Natural killer cell (primary cell): ENCODE measurements at regions not wholly inside any gene's neighbourhood (a gene's known extent, or its start where the extent isn't known, plus 50 kb on each side); places are given as distances from the start of the nearest gene placed in this dataset.

ENCODE experiments used
- ATAC-seq, 3 donors: fragments of 150-1000 bp in 2 of 3; fragments of 200-7000 bp in 1 of 3; cut with Tn5 transposase; 1 replicate in 1 of 3; 2 replicates in 2 of 3; pipeline ENCODE4 v1.10.0; 2021; ENCODE audit warnings: mild to moderate bottlenecking in 2 of 3, moderate library complexity in 2 of 3
- DNase-seq, 2 donors: peaks; one replicate each; pipeline versions ENCODE4 v3.0.0 to v3.0.0-alpha.2; 2013 to 2021; ENCODE audit warnings: mixed read lengths in 1 of 2
- H3K27ac ChIP-seq: one replicate; pipeline ENCODE4 v1.5.1; 2013; ENCODE audit warnings: mild to moderate bottlenecking, low read length
- H3K27me3 ChIP-seq: one replicate; pipeline ENCODE4 v1.6.1; 2013; ENCODE audit warnings: low read length; ENCODE audit not compliant: control insufficient read depth, insufficient read depth
- H3K36me3 ChIP-seq: one replicate; pipeline ENCODE4 v1.6.1; 2013; ENCODE audit warnings: low read length; ENCODE audit not compliant: control insufficient read depth, insufficient read depth
- H3K4me1 ChIP-seq: one replicate; pipeline ENCODE4 v1.6.1; 2013; ENCODE audit warnings: low read length; ENCODE audit not compliant: control insufficient read depth, insufficient read depth
- H3K4me3 ChIP-seq: one replicate; pipeline ENCODE4 v1.5.1; 2013; ENCODE audit warnings: low read length
- H3K9me3 ChIP-seq: one replicate; pipeline ENCODE4 v1.6.1; 2013; ENCODE audit warnings: low read length; ENCODE audit not compliant: control insufficient read depth, insufficient read depth
- H3K27ac Mint-ChIP-seq, 2 donors: one replicate each; pipeline ENCODE4 v1.8.0; 2022; ENCODE audit warnings: mild to moderate bottlenecking in 2 of 2, mixed read lengths in 2 of 2, moderate library complexity in 1 of 2
- H3K27me3 Mint-ChIP-seq, 2 donors: one replicate each; pipeline ENCODE4 v1.8.0; 2022; ENCODE audit warnings: low read depth in 2 of 2, mixed read lengths in 2 of 2
- H3K36me3 Mint-ChIP-seq: one replicate; pipeline ENCODE4 v1.8.0; 2022; ENCODE audit warnings: mixed read lengths
- H3K4me1 Mint-ChIP-seq, 2 donors: one replicate each; pipeline ENCODE4 v1.8.0; 2022; ENCODE audit warnings: mixed read lengths in 2 of 2
- H3K4me3 Mint-ChIP-seq: one replicate; pipeline ENCODE4 v1.8.0; 2022; ENCODE audit warnings: mild to moderate bottlenecking, moderate library complexity, mixed read lengths
- H3K9me3 Mint-ChIP-seq, 2 donors: one replicate each; pipeline ENCODE4 v1.8.0; 2022; ENCODE audit warnings: mixed read lengths in 2 of 2
- CTCF ChIP-seq: fragments of 200-600 bp; IDR thresholded peaks from one replicate; pipeline ENCODE4 v1.8.0; 2022; ENCODE audit warnings: antibody characterized with exemption
- WGBS: methylation state at CpG from one replicate; pipeline ENCODE4 v1.1.7; 2013; ENCODE audit warnings: missing lambda C conversion rate; ENCODE audit not compliant: insufficient coverage; 5-methylcytosine and 5-hydroxymethylcytosine counted together
- intact Hi-C: fragments of 100-400 bp; cut with micrococcal nuclease; formaldehyde crosslinking; loops from one replicate; pipeline ENCODE4 v1.14.2; 2022

GRCh38 chr5:143664623-143665022, 147.3 kb upstream of the HMHB1 start:
- intact Hi-C loops: no loop called here
- H3K4me3 Mint-ChIP-seq: no peak overlapping the region

GRCh38 chr5:143663872-143664271, 148.1 kb upstream of the HMHB1 start:
- H3K27ac ChIP-seq: no peak overlapping the region
- no peaks in the 10 kb centered on the region for H3K36me3 ChIP-seq
- intact Hi-C loops: no loop called here
- H3K4me1 ChIP-seq: no peaks in the 10 kb centered on the region
- H3K4me1 Mint-ChIP-seq: peaks cover 0 to 7% of the 10 kb centered on the region in 2 donors
- no peaks in the 10 kb centered on the region for H3K27me3 ChIP-seq
- no peaks in the 10 kb centered on the region for H3K9me3 ChIP-seq
- WGBS: 95% methylated on average over 2 of the region's 2 CpGs
- H3K27me3 Mint-ChIP-seq: no peaks in the 10 kb centered on the region
- ATAC-seq (no peak), DNase-seq (no peak)
- H3K9me3 Mint-ChIP-seq: no peaks in the 10 kb centered on the region
- H3K4me3 Mint-ChIP-seq: no peak overlapping the region
- no peak for TF ChIP-seq CTCF
- no peak overlapping the region for H3K4me3 ChIP-seq
- no peaks in the 10 kb centered on the region for H3K36me3 Mint-ChIP-seq
- no peak overlapping the region for H3K27ac Mint-ChIP-seq

More at GRCh38 chr5:143664623-143665022, 147.3 kb upstream of the HMHB1 start:
- no peak for TF ChIP-seq CTCF
- no peak overlapping the region for H3K27ac Mint-ChIP-seq
- DNase-seq: no peak
- Histone ChIP-seq H3K27me3 (no peaks in the 10 kb centered on the region), H3K9me3 (no peaks in the 10 kb centered on the region), H3K36me3 (no peaks in the 10 kb centered on the region), H3K27ac (no peak overlapping the region), H3K4me1 (no peaks in the 10 kb centered on the region), H3K4me3 (no peak overlapping the region)
- 82% methylated on average over 2 of the region's 2 CpGs for WGBS
- no peaks in the 10 kb centered on the region for H3K27me3 Mint-ChIP-seq
- H3K4me1 Mint-ChIP-seq: peaks cover 0 to 2% of the 10 kb centered on the region in 2 donors
- H3K36me3 Mint-ChIP-seq: no peaks in the 10 kb centered on the region
- no peaks in the 10 kb centered on the region for H3K9me3 Mint-ChIP-seq
- no peak for ATAC-seq

GRCh38 chr5:143662020-143662419, 149.9 kb upstream of the HMHB1 start:
- no peak for ATAC-seq
- Mint-ChIP-seq H3K27ac (no peak overlapping the region), H3K4me3 (no peak overlapping the region), H3K36me3 (no peaks in the 10 kb centered on the region), H3K9me3 (no peaks in the 10 kb centered on the region), H3K27me3 (no peaks in the 10 kb centered on the region), H3K4me1 (peaks cover 0 to 7% of the 10 kb centered on the region in 2 donors)
- Histone ChIP-seq H3K4me3 (no peak overlapping the region), H3K36me3 (no peaks in the 10 kb centered on the region), H3K27me3 (no peaks in the 10 kb centered on the region), H3K27ac (no peak overlapping the region), H3K4me1 (no peaks in the 10 kb centered on the region), H3K9me3 (no peaks in the 10 kb centered on the region)
- intact Hi-C loops: no loop called here
- DNase-seq: no peak
- WGBS: no CpG with 5 or more reads among the region's 1 CpG
- TF ChIP-seq CTCF: no peak

- Mint-ChIP-seq H3K4me1 (peaks cover 0 to 7% of the 10 kb centered on the region in 2 donors), H3K36me3 (no peaks in the 10 kb centered on the region), H3K4me3 (no peak overlapping the region), H3K27ac (no peak overlapping the region), H3K9me3 (no peaks in the 10 kb centered on the region), H3K27me3 (no peaks in the 10 kb centered on the region)
- H3K9me3 ChIP-seq: no peaks in the 10 kb centered on the region
- no peak for TF ChIP-seq CTCF
- WGBS: no CpG with 5 or more reads among the region's 2 CpGs
- H3K4me3 ChIP-seq: no peak overlapping the region
- intact Hi-C loops: no loop called here
- ATAC-seq (no peak), DNase-seq (no peak)
- no peak overlapping the region for H3K27ac ChIP-seq
- H3K4me1 ChIP-seq: no peaks in the 10 kb centered on the region
- no peaks in the 10 kb centered on the region for H3K36me3 ChIP-seq
- no peaks in the 10 kb centered on the region for H3K27me3 ChIP-seq
These were observed 151.3 kb upstream of the HMHB1 start for GRCh38 chr5:143660625-143661024.
